Stomach (tissue), 8 donors: ENCODE measurements at regions not wholly inside any gene's neighbourhood (a gene's known extent, or its start where the extent isn't known, plus 50 kb on each side); places are given as distances from the start of the nearest gene placed in this dataset.

Experiments
- DNase-seq, 2 donors: peaks; one replicate each; pipeline versions ENCODE4 v3.0.0 to v3.0.0-alpha.2; 2013 to 2019
- H3K27ac ChIP-seq, 5 donors: fragments of 200-600 bp in 4 of 5; sonication (generic) in 4 of 5; one replicate each; pipeline ENCODE4 v1.5.1; 2013 to 2019; ENCODE audit warnings: mild to moderate bottlenecking in 1 of 5, moderate library complexity in 1 of 5
- H3K27me3 ChIP-seq, 3 donors: fragments of 200-600 bp; sonication (generic); one replicate each; pipeline ENCODE4 v1.5.1; 2017 to 2019; ENCODE audit warnings: mixed run types in 1 of 3
- H3K36me3 ChIP-seq, 4 donors: fragments of 200-600 bp; sonication (generic); 1 replicate in 3 of 4; 2 replicates in 1 of 4; pipeline ENCODE4 v1.5.1; 2016 to 2019
- H3K4me1 ChIP-seq, 4 donors: fragments of 200-600 bp; sonication (generic); one replicate each; pipeline ENCODE4 v1.5.1; 2016 to 2019
- H3K4me3 ChIP-seq, 4 donors: fragments of 200-600 bp; sonication (generic) in 3 of 4; one replicate each; pipeline ENCODE4 v1.5.1; 2016 to 2019; ENCODE audit warnings: mild to moderate bottlenecking in 1 of 4
- H3K9me3 ChIP-seq, 4 donors: fragments of 200-600 bp; sonication (generic); one replicate each; pipeline ENCODE4 v1.5.1; 2016 to 2019
- CTCF ChIP-seq, 7 experiments: fragments of 450-650 bp in 4 of 7; fragments of 200-600 bp in 3 of 7; sonication (generic) in 3 of 7; IDR thresholded peaks; one replicate each; pipeline ENCODE4 v1.5.1; 2016 to 2019; ENCODE audit warnings: antibody characterized with exemption in 7 of 7, control low read depth in 2 of 7, mild to moderate bottlenecking in 1 of 7
- EP300 ChIP-seq: sonication (generic); formaldehyde crosslinking; IDR thresholded peaks from one replicate; pipeline ENCODE4 v1.6.1; 2017; ENCODE audit warnings: antibody characterized with exemption
- POLR2A ChIP-seq, 4 donors: fragments of 450-650 bp; IDR thresholded peaks; one replicate each; pipeline ENCODE4 v1.6.1; 2016; ENCODE audit warnings: antibody characterized with exemption in 4 of 4, control low read depth in 2 of 4, mild to moderate bottlenecking in 1 of 4, moderate library complexity in 1 of 4
- POLR2AphosphoS5 ChIP-seq, 3 donors: sonication (generic); formaldehyde crosslinking; IDR thresholded peaks; one replicate each; pipeline ENCODE4 v1.6.1; 2016; ENCODE audit warnings: antibody characterized with exemption in 3 of 3
- WGBS, 5 donors: extraction: QIAGEN DNeasy Blood & Tissue Kit in 3 of 5; methylation state at CpG; one replicate each; pipeline versions ENCODE4 v1.1.5 to v1.1.7; 2013 to 2018; 5-methylcytosine and 5-hydroxymethylcytosine counted together
- intact Hi-C: fragments of 100-400 bp; cut with DNase I; formaldehyde crosslinking; loops from one replicate; pipeline ENCODE4 v1.15.1; 2023; ENCODE audit warnings: low total_unique reads
- donor health status: healthy with polysubstance abuse.
- donor health status: Bipolar disorder and iron deficiency.
- donor health status: healthy.

- Histone ChIP-seq H3K27ac (no peak overlapping the region), H3K4me3 (no peak overlapping the region), H3K9me3 (no peaks in the 10 kb centered on the region), H3K27me3 (no peaks in the 10 kb centered on the region), H3K4me1 (no peaks in the 10 kb centered on the region), H3K36me3 (no peaks in the 10 kb centered on the region)
- WGBS, 5 donors = 90 to 97% (median 93%) methylated on average over 4 of the region's 4 CpGs
- TF ChIP-seq CTCF (IDR thresholded peaks at IDR 0.05) = no peak
- TF ChIP-seq POLR2A (IDR thresholded peaks at IDR 0.05) = no peak
- TF ChIP-seq EP300 = no peak
- TF ChIP-seq POLR2AphosphoS5 (IDR thresholded peaks at IDR 0.05) = no peak
- no peak for DNase-seq
- intact Hi-C loops = no loop called here
Measured at GRCh38 chr7:17672783-17673182, 267.5 kb downstream of the SNX13 start.

DNA sequence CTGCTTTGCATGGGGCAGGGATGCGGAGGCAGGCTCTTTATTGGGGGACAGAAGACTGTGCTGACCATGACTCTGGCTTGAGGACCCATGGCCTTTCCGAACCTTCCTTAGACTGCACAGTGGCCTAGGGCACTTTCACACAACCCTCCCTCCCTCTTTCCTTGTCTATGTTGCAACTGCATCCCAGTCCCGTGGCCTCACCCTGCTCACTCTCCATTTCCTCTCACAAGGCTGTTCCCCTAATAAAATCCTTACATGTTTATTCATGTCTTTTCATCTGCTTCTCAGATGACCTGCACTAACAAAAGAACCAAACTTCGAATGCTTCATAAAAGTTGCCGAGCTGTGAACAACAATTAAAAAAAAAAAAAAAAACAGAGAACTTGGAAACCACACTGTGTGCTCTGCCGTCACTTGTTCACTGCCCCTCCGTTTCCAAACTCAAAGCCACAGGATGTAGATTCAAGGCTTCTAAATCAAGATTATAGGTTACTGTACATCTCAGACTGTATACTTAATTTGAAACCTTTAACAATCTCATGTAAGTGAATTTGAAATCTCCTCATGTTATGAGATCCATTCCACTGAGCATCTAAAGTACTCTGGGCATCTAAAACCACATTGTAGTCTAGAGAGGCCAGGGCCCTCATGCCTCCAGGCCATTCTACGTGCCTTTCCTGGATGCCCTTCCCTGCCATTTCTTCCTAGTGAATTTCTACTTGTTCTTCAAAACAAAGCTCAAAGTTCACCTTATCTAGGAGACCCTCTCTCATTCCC, 265.9 kb downstream of the SNX13 start:
- intact Hi-C loops = no loop called here
- H3K36me3 ChIP-seq = no peaks in the 10 kb centered on the region
- H3K4me1 ChIP-seq = peaks cover 0 to under 1% (median under 1%) of the 10 kb centered on the region in 4 donors
- H3K9me3 ChIP-seq = no peaks in the 10 kb centered on the region
- no peak overlapping the region for H3K27ac ChIP-seq
- no peaks in the 10 kb centered on the region for H3K27me3 ChIP-seq
- no peak for TF ChIP-seq POLR2AphosphoS5 (IDR thresholded peaks at IDR 0.05)
- no peak for TF ChIP-seq POLR2A (IDR thresholded peaks at IDR 0.05)
- no peak for TF ChIP-seq EP300
- TF ChIP-seq CTCF (IDR thresholded peaks at IDR 0.05) = no peak
- 80 to 90% (median 85%) methylated on average over 8 of the region's 8 CpGs for WGBS, 5 donors
- H3K4me3 ChIP-seq = no peak overlapping the region
- no peak for DNase-seq

DNA sequence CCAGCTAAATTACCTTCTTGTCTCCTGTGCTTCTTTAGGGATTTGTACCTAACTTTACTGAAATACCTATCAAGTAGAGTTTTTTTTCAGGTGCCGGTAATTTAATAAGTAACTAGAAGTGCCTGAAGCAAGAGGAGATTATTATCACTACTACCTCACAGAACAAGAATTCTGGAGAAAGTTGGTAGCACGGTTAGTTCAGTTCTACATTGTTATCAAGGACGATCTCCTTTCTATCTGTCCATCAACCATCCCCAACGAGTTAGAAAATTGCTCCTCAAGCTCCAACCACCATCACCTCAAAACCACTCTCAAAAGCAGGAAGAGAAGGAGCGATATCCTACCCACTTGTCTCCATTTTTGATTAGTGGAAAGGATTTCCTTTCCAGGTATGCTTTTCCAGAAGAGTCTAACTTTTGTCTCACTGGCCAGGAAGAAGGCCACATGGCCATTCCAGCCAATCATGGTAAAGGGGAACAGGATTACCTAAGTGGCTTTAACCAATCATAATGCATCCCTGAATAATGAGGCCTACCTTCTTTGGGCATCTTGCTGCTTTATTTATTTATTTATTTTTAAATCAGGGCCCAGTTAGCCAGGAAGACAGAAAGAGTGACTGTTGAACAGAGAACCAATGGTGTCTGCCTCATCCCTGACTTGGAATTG, 265.2 kb downstream of the SNX13 start:
- 60 to 72% (median 64%) methylated on average over 5 of the region's 5 CpGs for WGBS, 5 donors
- H3K36me3 ChIP-seq = no peaks in the 10 kb centered on the region
- no peaks in the 10 kb centered on the region for H3K9me3 ChIP-seq
- DNase-seq = no peak
- intact Hi-C loops = no loop called here
- no peak overlapping the region for H3K27ac ChIP-seq
- no peak overlapping the region for H3K4me3 ChIP-seq
- no peaks in the 10 kb centered on the region for H3K27me3 ChIP-seq
- TF ChIP-seq CTCF (IDR thresholded peaks at IDR 0.05) = no peak
- no peak for TF ChIP-seq EP300
- no peak for TF ChIP-seq POLR2A (IDR thresholded peaks at IDR 0.05)
- no peak for TF ChIP-seq POLR2AphosphoS5 (IDR thresholded peaks at IDR 0.05)
- peaks cover 0 to 7% (median 4%) of the 10 kb centered on the region in 4 donors for H3K4me1 ChIP-seq

DNA sequence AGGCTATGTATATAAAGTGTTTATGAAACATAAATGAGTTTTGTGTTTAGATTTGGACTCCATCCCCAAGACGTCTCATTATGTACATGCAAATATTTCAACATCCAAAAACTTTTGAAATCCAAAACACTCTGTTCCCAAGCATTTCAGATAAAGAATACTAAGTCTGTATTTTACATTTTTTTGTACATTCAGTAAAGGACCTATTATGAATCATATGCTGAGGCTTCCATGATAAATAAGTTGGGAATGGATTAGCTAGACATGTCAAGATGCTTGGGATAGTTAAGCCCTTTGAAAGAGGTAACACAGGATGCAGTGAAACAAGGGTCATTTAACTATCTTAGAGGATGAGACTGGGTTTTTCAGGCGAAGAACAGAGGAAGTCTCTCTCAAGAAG, 262.9 kb downstream of the SNX13 start:
- Histone ChIP-seq H3K4me1 (peaks cover 0 to 20% (median 8%) of the 10 kb centered on the region in 4 donors), H3K36me3 (no peaks in the 10 kb centered on the region), H3K27me3 (no peaks in the 10 kb centered on the region), H3K27ac (no peak overlapping the region), H3K4me3 (no peak overlapping the region), H3K9me3 (no peaks in the 10 kb centered on the region)
- WGBS, 5 donors = 65 to 76% (median 72%) methylated on average over 2 of the region's 2 CpGs
- TF ChIP-seq CTCF (IDR thresholded peaks at IDR 0.05) (no peak), EP300 (no peak), POLR2A (IDR thresholded peaks at IDR 0.05) (no peak), POLR2AphosphoS5 (IDR thresholded peaks at IDR 0.05) (no peak)
- intact Hi-C loops = no loop called here
- no peak for DNase-seq
